SK-N-SH (cell line): ENCODE measurements at regions not wholly inside any gene's neighbourhood (a gene's known extent, or its start where the extent isn't known, plus 50 kb on each side); places are given as distances from the start of the nearest gene placed in this dataset.

Experiments used
- CTCF ChIA-PET: fragments of 300-600, 350-600 bp; formaldehyde crosslinking; extraction: SDS; loops from one replicate; lab custom pipeline; 2021; lab: Yijun Ruan, JAX
- POLR2A ChIA-PET: fragments of 350-600 bp; sonication (Branson Sonifier 250); formaldehyde crosslinking; extraction: SDS; loops from one replicate; lab custom pipeline; 2020; ENCODE audit warnings: antibody characterized with exemption, inconsistent platforms; lab: Yijun Ruan, JAX
- DNase-seq: peaks from one replicate; pipeline ENCODE4 v3.0.0; 2012
- H2AFZ ChIP-seq: fragments of 200-600 bp; sonication (generic); 2 replicates; pipeline ENCODE4 v1.8.1; 2016; ENCODE audit warnings: antibody characterized with exemption, mild to moderate bottlenecking, low read depth
- H3F3A ChIP-seq: fragments of 200-600 bp; sonication (generic); replicated peaks from 2 replicates; pipeline ENCODE3; 2016; ENCODE audit warnings: antibody characterized with exemption, mild to moderate bottlenecking; ENCODE audit not compliant: insufficient read depth
- H3K27ac ChIP-seq, 2 experiments: fragments of 200-500 bp in 1 of 2; fragments of 200-600 bp in 1 of 2; sonication (Bioruptor generic) in 1 of 2; sonication (generic), shearing (Covaris generic) in 1 of 2; 2 replicates each; pipeline versions ENCODE4 v1.5.1 to v1.6.1; 2014 to 2016; ENCODE audit warnings: low read depth in 2 of 2, inconsistent platforms in 1 of 2, low read length in 1 of 2, mild to moderate bottlenecking in 1 of 2, mixed read lengths in 1 of 2
- H3K27me3 ChIP-seq: fragments of 200-600 bp; sonication (generic), shearing (Covaris generic); 2 replicates; pipeline ENCODE4 v1.6.1; 2016; ENCODE audit warnings: mixed run types; ENCODE audit not compliant: insufficient read depth
- H3K36me3 ChIP-seq, 2 experiments: fragments of 200-500 bp in 1 of 2; fragments of 200-600 bp in 1 of 2; sonication (Bioruptor generic) in 1 of 2; sonication (generic) in 1 of 2; replicated peaks in 1 of 2; 2 replicates each; pipeline versions ENCODE3 to v1.5.1; 2014 to 2016; ENCODE audit warnings: low read length in 1 of 2, mild to moderate bottlenecking in 1 of 2; ENCODE audit not compliant: insufficient read depth in 2 of 2, control insufficient read depth in 1 of 2
- H3K4me1 ChIP-seq, 2 experiments: fragments of 200-500 bp in 1 of 2; fragments of 200-600 bp in 1 of 2; sonication (Bioruptor generic) in 1 of 2; sonication (generic), shearing (Covaris generic) in 1 of 2; 2 replicates each; pipeline versions ENCODE4 v1.5.1 to v1.6.1; 2014 to 2016; ENCODE audit warnings: low read depth in 1 of 2, low read length in 1 of 2, mixed run types in 1 of 2; ENCODE audit not compliant: insufficient read depth in 2 of 2, control insufficient read depth in 1 of 2
- H3K4me2 ChIP-seq: fragments of 200-600 bp; sonication (generic), shearing (Covaris generic); 2 replicates; pipeline ENCODE4 v1.6.1; 2017; ENCODE audit warnings: mixed run types
- H3K4me3 ChIP-seq, 2 experiments: fragments of 200-500 bp in 1 of 2; fragments of 200-600 bp in 1 of 2; sonication (Bioruptor generic) in 1 of 2; sonication (generic), shearing (Covaris generic) in 1 of 2; 2 replicates each; pipeline versions ENCODE4 v1.5.1 to v1.8.1; 2014 to 2016; ENCODE audit warnings: low read depth in 2 of 2, inconsistent platforms in 1 of 2, low read length in 1 of 2, mild to moderate bottlenecking in 1 of 2, mixed read lengths in 1 of 2, moderate library complexity in 1 of 2
- H3K79me2 ChIP-seq: fragments of 200-600 bp; sonication (generic); 2 replicates; pipeline ENCODE4 v1.8.1; 2017; ENCODE audit warnings: mild to moderate bottlenecking; ENCODE audit not compliant: insufficient read depth
- H3K9ac ChIP-seq: fragments of 200-600 bp; sonication (generic); 2 replicates; pipeline ENCODE4 v1.6.1; 2017; ENCODE audit warnings: mixed run types
- H3K9me2 ChIP-seq: fragments of 200-600 bp; sonication (generic); 2 replicates; pipeline ENCODE4 v1.6.1; 2017; ENCODE audit warnings: mixed run types
- H3K9me3 ChIP-seq: fragments of 200-600 bp; sonication (generic); 2 replicates; pipeline ENCODE4 v1.6.1; 2017; ENCODE audit warnings: mixed run types, mild to moderate bottlenecking, moderate library complexity
- H4K20me1 ChIP-seq: fragments of 200-600 bp; sonication (generic); 2 replicates; pipeline ENCODE4 v1.6.1; 2017; ENCODE audit warnings: mild to moderate bottlenecking, mixed run types; ENCODE audit not compliant: insufficient read depth
- CHD2 ChIP-seq: fragments of 150-350 bp; IDR thresholded peaks from 2 replicates; pipeline ENCODE4 v1.6.1; 2018; ENCODE audit warnings: low read length; ENCODE audit not compliant: partially characterized antibody
- EP300 ChIP-seq, 2 experiments: IDR thresholded peaks; 2 replicates each; pipeline versions ENCODE4 v1.4.0 to v1.6.1; 2012; ENCODE audit warnings: borderline replicate concordance in 1 of 2, low read depth in 1 of 2, low read length in 1 of 2
- EZH2phosphoT487 ChIP-seq: fragments of 200-600 bp; sonication (generic); IDR thresholded peaks from 2 replicates; pipeline ENCODE4 v1.6.1; 2017; ENCODE audit warnings: low read depth, mixed run types, mild to moderate bottlenecking, antibody characterized with exemption, moderate library complexity, borderline replicate concordance
- FOSL2 ChIP-seq: IDR thresholded peaks from 2 replicates; pipeline ENCODE4 v1.4.0; 2012; ENCODE audit warnings: low read depth, mild to moderate bottlenecking, moderate library complexity, borderline replicate concordance
- GATA2 ChIP-seq: sonication (generic); formaldehyde crosslinking; IDR thresholded peaks from 2 replicates; pipeline ENCODE4 v1.5.0; 2020; ENCODE audit warnings: mild to moderate bottlenecking, missing genetic modification reagents
- JUND ChIP-seq: IDR thresholded peaks from 2 replicates; pipeline ENCODE4 v1.4.0; 2012
- MXI1 ChIP-seq: IDR thresholded peaks from 2 replicates; pipeline ENCODE4 v1.6.1; 2012; ENCODE audit warnings: mild to moderate bottlenecking, low read depth, low read length, improper control_type of control experiment
- NFIC ChIP-seq: IDR thresholded peaks from 2 replicates; pipeline ENCODE4 v1.4.0; 2012; ENCODE audit warnings: borderline replicate concordance
- RFX5 ChIP-seq: IDR thresholded peaks from 2 replicates; pipeline ENCODE4 v1.6.1; 2012; ENCODE audit warnings: mild to moderate bottlenecking, improper control_type of control experiment, low read length
- SIN3A ChIP-seq: IDR thresholded peaks from 2 replicates; pipeline ENCODE4 v1.6.1; 2012; ENCODE audit warnings: low read depth, mild to moderate bottlenecking, low read length, moderate library complexity, borderline replicate concordance
- TCF12 ChIP-seq: IDR thresholded peaks from 2 replicates; pipeline ENCODE4 v1.4.0; 2012
- TEAD4 ChIP-seq: IDR thresholded peaks from 2 replicates; pipeline ENCODE4 v1.4.0; 2012; ENCODE audit warnings: mild to moderate bottlenecking, borderline replicate concordance; ENCODE audit not compliant: insufficient read depth
- YY1 ChIP-seq: IDR thresholded peaks from 2 replicates; pipeline ENCODE4 v1.4.0; 2012; ENCODE audit warnings: low read depth, mild to moderate bottlenecking
- WGBS: methylation state at CpG from one replicate; pipeline ENCODE4 v1.1.6; 2017; ENCODE audit warnings: low lambda C conversion rate; 5-methylcytosine and 5-hydroxymethylcytosine counted together
- TF ChIP-seq, protein P1 (sequence below): IDR thresholded peaks from 2 replicates; pipeline ENCODE4; 2012
- TF ChIP-seq, protein P2 (sequence below): fragments of 200-600 bp; sonication (generic); IDR thresholded peaks from 2 replicates; pipeline ENCODE4 v1.6.1; 2017; ENCODE audit warnings: antibody characterized with exemption, mild to moderate bottlenecking, moderate library complexity
- TF ChIP-seq, protein P3 (sequence below): IDR thresholded peaks from 2 replicates; pipeline ENCODE4 v1.4.0; 2012; ENCODE audit warnings: low read depth, borderline replicate concordance
- TF ChIP-seq, protein P4 (sequence below): IDR thresholded peaks from 2 replicates; pipeline ENCODE4 v1.4.0; 2012; ENCODE audit warnings: low read depth, borderline replicate concordance

DNA sequence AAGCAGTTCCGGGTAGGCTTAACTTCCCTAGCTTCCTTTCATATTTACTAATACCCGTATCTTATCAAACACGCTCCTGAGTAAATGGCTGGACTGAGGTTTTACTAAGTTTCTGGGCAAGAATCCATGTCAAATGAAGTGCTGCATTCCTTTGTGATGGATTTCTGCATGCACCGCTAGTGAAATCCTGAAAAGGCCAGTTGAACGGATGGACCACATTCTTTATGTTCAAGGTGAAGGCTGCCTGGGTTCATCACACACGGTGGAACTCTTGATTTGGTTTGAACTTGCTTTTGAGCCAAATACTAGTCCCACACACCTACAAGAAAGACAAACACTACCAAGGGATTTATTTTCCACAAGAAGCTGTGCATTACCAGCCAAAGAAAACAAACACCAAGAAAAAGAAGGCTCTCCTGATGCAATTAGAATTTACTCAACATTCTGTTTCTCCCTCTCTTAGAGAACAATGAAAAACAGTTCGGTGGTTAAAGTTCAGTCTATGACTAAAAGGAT lies 255.0 kb upstream of the SEMA3C start:
- H3K4me2 ChIP-seq, result no peak overlapping the region
- no peaks in the 10 kb centered on the region for H3K79me2 ChIP-seq
- no peaks in the 10 kb centered on the region; a peak in 2 of 4 replicates for H3K4me1 ChIP-seq
- no peak for DNase-seq
- H3K9ac ChIP-seq, result no peak overlapping the region
- H3K27ac ChIP-seq, result peak overlapping the region in 1 of 2 experiments; percentile 55; a peak in 1 of 4 replicates
- TF ChIP-seq, protein P1, sequence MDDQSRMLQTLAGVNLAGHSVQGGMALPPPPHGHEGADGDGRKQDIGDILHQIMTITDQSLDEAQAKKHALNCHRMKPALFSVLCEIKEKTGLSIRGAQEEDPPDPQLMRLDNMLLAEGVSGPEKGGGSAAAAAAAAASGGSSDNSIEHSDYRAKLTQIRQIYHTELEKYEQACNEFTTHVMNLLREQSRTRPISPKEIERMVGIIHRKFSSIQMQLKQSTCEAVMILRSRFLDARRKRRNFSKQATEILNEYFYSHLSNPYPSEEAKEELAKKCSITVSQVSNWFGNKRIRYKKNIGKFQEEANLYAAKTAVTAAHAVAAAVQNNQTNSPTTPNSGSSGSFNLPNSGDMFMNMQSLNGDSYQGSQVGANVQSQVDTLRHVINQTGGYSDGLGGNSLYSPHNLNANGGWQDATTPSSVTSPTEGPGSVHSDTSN, result 0 out of 2 replicates have a peak, but pooled peaks have one; percentile 21
- TF ChIP-seq, protein P2, sequence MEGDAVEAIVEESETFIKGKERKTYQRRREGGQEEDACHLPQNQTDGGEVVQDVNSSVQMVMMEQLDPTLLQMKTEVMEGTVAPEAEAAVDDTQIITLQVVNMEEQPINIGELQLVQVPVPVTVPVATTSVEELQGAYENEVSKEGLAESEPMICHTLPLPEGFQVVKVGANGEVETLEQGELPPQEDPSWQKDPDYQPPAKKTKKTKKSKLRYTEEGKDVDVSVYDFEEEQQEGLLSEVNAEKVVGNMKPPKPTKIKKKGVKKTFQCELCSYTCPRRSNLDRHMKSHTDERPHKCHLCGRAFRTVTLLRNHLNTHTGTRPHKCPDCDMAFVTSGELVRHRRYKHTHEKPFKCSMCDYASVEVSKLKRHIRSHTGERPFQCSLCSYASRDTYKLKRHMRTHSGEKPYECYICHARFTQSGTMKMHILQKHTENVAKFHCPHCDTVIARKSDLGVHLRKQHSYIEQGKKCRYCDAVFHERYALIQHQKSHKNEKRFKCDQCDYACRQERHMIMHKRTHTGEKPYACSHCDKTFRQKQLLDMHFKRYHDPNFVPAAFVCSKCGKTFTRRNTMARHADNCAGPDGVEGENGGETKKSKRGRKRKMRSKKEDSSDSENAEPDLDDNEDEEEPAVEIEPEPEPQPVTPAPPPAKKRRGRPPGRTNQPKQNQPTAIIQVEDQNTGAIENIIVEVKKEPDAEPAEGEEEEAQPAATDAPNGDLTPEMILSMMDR, result no peak
- no peaks in the 10 kb centered on the region for H3K27me3 ChIP-seq
- 73% methylated on average over 7 of the region's 7 CpGs for WGBS
- H3K9me3 ChIP-seq, result no peaks in the 10 kb centered on the region
- H3K36me3 ChIP-seq, result no peaks in the 10 kb centered on the region
- H3K4me3 ChIP-seq, result no peak overlapping the region
- ChIA-PET POLR2A (no interaction called here), CTCF (interaction anchor here (0.7 kb wide), 1 partner anchor 100 kb away, joined by 3 read pairs; no protein-coding TSS in a partner anchor)
- no peak overlapping the region for H2AFZ ChIP-seq
- no peaks in the 10 kb centered on the region for H3K9me2 ChIP-seq
- H4K20me1 ChIP-seq, result no peaks in the 10 kb centered on the region
- H3F3A ChIP-seq, result peaks cover 6% of the 10 kb centered on the region

DNA sequence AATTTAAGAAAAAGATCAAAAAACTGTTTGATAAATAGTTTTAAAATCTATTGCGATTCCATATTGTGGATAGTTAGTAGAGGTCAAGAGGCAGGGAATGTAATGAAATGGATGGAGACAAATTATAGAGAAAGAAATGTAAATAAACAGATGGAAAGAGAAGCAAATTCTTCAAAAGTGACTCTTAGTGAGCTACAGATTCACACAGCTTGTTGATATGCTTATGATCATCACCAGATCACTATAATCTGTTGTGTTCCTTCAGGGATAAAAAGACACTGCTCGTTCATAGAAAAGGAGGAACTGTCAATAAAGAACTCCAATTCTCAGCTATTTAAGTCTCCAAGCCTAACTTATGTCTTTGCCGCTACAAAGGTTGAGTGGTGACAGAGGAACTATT lies 251.4 kb upstream of the SEMA3C start:
- Histone ChIP-seq H3K27me3 (no peaks in the 10 kb centered on the region), H3K9ac (no peak overlapping the region), H3K4me1 (no peaks in the 10 kb centered on the region; a peak in 2 of 4 replicates), H3K9me2 (no peaks in the 10 kb centered on the region), H3K36me3 (no peaks in the 10 kb centered on the region), H4K20me1 (no peaks in the 10 kb centered on the region), H3K4me3 (no peak overlapping the region), H3K9me3 (no peaks in the 10 kb centered on the region), H2AFZ (no peak overlapping the region; the same call in 1 of the 2 replicates), H3K27ac (no peak overlapping the region), H3F3A (peaks cover 6% of the 10 kb centered on the region), H3K4me2 (no peak overlapping the region), H3K79me2 (no peaks in the 10 kb centered on the region)
- ChIA-PET CTCF (interaction anchor here (1.6 kb wide), 1 partner anchor 14 kb away, joined by 7 read pairs; no protein-coding TSS in a partner anchor), POLR2A (no interaction called here)
- no peak for TF ChIP-seq GATA2
- no peak for TF ChIP-seq NFIC
- no peak for TF ChIP-seq TCF12
- TF ChIP-seq RFX5, result no peak
- no peak for TF ChIP-seq JUND
- no peak for TF ChIP-seq EZH2phosphoT487
- TF ChIP-seq TEAD4, result no peak
- TF ChIP-seq, protein P3, sequence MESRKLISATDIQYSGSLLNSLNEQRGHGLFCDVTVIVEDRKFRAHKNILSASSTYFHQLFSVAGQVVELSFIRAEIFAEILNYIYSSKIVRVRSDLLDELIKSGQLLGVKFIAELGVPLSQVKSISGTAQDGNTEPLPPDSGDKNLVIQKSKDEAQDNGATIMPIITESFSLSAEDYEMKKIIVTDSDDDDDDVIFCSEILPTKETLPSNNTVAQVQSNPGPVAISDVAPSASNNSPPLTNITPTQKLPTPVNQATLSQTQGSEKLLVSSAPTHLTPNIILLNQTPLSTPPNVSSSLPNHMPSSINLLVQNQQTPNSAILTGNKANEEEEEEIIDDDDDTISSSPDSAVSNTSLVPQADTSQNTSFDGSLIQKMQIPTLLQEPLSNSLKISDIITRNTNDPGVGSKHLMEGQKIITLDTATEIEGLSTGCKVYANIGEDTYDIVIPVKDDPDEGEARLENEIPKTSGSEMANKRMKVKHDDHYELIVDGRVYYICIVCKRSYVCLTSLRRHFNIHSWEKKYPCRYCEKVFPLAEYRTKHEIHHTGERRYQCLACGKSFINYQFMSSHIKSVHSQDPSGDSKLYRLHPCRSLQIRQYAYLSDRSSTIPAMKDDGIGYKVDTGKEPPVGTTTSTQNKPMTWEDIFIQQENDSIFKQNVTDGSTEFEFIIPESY, result no peak
- TF ChIP-seq YY1, result no peak
- no peak for TF ChIP-seq FOSL2
- no peak for TF ChIP-seq CHD2
- TF ChIP-seq EP300 (IDR thresholded peaks at IDR 0.05; ENCODE audit: borderline replicate concordance in 1 of 2, low read depth in 1 of 2, low read length in 1 of 2), result no peak
- no peak for TF ChIP-seq MXI1
- TF ChIP-seq, protein P4, sequence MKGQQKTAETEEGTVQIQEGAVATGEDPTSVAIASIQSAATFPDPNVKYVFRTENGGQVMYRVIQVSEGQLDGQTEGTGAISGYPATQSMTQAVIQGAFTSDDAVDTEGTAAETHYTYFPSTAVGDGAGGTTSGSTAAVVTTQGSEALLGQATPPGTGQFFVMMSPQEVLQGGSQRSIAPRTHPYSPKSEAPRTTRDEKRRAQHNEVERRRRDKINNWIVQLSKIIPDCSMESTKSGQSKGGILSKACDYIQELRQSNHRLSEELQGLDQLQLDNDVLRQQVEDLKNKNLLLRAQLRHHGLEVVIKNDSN, result no peak
- no peak for TF ChIP-seq SIN3A
- WGBS, result 95% methylated on average over 3 of the region's 3 CpGs
- DNase-seq, result no peak
